HG03064 (cell line): ENCODE measurements at regions not wholly inside any gene's neighbourhood (a gene's known extent, or its start where the extent isn't known, plus 50 kb on each side); places are given as distances from the start of the nearest gene placed in this dataset.
A peak's percentile ranks its signal among the peaks of the same experiment; 100 is the strongest.
"Not testable (repeated sequence)": the region's sequence is repeated elsewhere in the genome, so short reads cannot be mapped to it uniquely, and the experiment has no call there.

Source experiments
- ATAC-seq: cut with Tn5 transposase; IDR thresholded peaks from one replicate; pipeline ENCODE4 v1.9.1; 2021; ENCODE audit warnings: low read depth; ENCODE audit not compliant: unreplicated experiment

DNA sequence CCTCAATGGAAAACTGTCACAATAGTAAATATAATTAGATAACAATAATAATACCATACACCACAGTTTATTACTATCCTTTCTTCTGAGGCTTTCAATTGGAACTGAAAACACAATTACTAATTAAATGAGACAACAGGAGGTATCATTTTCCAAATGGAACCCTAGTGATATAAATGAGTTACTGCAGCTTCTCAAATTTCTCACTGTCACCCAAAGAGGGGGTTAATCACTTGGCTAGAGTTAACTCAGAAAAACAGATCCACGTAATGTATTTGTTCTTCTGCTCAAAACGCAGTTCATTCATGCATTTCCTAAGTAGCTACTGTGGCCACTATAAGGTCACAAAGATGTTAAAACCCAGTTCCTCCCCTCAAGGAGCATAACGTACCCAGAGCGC, 120.9 kb upstream of the FOXN3 start:
- ATAC-seq, result no peak

DNA sequence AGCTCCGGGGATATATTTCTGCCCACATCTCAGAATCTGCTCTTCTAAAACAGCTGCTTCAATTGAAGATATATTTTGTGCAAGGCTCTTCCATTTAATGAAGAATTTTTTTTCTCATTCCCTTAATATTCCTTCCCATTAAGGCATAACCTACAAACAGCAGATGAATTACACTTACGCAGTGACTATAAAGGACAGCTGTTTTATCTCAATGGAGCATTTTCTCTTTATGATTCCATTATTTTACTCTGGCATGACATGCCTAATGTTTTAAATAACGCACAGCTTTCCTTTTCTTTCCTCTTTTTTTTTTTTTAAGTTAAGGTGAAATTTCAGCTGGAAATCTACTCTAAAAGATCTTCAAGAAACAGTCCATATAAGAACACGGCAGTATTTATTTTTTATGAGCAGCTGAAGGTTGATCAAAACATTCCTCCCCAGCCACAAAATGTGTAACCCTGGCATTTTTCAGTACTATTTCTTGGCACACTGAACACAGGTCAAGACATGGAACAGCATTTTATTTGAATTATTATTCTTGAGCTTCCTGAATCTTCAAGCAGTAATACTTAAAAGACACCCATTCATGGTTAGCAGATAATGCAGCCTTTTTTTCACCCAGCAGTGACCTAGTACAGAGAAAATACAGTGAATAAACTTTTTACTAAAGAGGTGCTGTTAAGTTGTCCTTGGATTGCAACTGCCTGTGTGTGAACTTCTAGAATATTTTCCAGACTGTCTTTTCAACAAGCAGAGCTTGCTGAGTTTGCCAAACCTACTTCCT, 118.1 kb upstream of the FOXN3 start:
- ATAC-seq, result no peak

DNA sequence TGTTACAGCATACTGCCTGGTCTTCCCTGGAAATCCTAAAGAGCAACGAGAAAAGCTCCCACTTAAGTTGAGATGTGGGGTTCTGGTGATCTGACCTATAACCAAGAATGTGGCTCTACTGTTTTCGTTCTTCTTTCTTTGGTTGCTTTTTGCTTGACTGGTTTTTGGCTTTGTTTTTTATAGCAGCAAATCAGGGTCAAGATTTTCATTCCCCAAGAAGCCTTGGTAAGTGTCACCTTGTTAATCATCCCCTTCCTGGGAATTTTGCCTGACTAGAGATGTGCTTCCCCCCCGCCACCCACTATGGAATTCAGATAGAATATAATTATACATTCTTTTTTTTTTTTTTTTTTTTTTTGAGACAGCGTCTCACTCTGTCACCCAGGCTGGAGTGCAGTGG, 116.7 kb upstream of the FOXN3 start:
- no peak for ATAC-seq

DNA sequence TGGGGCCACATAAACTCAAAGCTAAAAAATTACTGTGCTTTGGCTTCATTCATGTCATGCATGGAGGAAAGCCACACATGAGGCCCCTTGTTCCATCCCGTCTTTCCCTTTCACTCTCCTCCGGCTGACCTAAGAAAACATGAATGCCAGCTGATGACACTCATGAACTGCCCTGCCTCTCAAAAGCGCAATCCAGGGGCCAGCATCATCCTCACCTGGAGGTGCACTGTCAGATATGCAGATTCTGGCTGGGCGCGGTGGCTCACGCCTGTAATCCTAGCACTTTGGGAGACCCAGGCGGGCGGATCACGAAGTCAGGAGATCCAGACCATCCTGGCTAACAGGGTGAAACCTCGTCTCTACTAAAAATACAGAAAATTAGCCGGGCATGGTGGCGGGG, 116.1 kb upstream of the FOXN3 start:
- ATAC-seq, result no peak

DNA sequence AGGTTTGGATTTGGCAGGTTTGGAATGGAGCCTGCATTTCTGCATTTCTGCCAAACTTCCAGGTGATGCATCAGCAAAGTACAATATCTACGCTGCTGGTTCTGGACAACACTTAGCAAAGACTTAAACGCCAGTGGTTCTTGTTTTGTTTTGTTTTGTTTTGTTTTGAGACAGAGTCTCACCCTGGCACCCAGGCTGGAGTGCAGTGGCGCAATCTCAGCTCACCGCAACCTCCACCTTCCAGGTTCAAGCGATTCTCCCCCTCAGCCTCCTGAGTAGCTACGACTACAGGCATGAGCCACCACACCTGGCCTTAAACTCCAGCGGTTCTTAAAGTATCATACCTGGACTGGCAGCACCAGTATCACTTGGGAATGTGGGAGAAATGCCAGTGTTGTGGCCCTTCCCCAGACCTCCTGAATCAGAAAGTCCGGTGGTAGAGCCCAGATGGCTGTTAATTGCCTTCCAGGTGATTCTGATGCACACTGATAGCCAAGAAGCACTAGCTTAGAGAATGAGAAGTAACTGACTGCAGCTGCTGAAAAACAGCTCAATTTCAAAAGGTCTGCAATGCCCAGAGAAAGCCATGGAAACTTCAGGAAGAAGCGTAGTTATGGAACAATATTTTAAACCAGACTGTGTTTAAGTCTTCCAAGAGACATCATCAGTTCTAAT, 114.8 kb upstream of the FOXN3 start:
- no peak for ATAC-seq

DNA sequence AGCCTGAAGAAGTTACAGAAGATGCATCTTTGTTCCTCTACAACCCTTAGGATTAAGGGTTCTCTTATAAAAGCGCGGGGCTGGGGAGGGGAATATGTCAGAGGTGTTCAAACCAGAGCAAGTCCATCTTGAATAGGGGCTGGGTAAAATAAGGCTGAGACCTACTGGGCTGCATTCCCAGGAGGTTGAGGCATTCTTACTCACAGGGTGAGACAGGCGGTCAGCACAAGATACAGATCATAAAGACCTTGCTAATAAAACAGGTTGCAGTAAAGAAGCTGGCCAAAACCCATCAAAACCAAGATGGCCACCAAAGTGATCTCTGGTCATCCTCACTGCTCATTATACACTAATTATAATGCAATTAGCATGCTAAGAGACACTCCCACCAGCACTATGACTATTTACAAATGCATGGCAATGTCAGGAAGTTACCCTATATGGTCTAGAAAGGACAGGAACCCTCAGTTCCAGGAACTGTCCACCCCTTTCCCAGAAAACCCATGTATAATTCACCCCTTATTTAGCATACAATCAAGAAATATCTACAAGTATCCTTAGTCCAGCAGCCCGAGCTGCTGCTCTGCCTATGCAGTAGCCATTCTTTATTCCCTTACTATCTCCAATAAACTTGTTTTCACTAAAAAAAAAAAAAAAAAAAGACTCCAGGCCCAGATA, 108.1 kb upstream of the FOXN3 start:
- no peak for ATAC-seq

DNA sequence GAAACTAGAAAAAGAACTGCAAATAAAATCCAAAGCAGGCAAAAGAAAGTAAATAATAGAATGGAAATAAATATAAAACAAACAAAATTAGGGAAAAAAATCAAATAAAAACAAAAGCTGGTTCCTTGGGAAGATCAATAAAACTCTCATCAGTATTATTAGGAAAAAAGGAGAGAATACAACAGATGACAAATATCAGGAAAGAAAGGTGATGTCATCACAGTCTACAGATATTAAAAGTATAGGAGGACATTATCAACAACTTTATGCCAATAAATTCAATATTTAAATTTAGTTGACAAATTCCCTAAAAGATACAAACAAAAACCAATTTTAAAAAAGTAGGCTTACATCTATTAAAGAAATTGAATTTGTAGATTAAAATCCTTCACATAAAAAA, 107.4 kb upstream of the FOXN3 start:
- no peak for ATAC-seq

DNA sequence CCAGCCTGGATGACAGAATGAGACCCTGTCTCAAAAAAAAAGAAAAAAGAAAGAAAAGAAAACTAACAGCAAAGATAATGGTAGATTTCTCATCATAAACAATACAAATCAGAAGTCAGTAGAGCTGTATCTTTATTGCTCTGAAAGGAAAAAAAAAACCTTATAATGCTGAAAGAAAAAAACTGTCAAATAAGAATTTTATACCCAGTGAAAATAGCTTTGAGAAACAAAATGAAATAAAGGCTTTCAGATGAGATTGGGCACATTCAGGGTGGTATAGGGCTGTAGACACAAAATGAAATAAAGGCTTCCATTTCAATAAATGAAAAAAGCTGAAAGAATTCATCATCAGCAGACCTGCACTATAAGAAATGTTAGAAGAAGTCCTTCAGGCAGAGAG, 105.0 kb upstream of the FOXN3 start:
- ATAC-seq, result no peak

DNA sequence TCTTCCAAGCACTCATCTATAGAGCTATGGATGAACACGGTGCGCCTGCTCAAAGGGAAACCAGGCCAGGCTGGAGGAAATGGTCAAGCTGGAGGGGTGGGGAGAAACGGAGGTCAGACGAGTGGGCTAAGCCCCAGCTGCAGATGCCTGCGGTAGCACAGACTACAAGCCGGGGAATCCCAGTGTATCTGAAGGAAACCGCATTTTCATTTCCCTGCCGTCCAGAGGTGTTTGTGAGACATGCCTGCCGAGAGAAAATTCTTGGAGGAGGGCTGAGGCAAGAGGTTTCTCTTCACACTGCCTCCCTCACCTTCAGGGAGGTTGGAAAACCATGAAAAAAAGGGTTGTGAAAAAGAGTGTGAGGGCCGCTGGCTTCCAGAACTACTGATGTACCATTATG, 102.0 kb upstream of the FOXN3 start:
- no peak for ATAC-seq

DNA sequence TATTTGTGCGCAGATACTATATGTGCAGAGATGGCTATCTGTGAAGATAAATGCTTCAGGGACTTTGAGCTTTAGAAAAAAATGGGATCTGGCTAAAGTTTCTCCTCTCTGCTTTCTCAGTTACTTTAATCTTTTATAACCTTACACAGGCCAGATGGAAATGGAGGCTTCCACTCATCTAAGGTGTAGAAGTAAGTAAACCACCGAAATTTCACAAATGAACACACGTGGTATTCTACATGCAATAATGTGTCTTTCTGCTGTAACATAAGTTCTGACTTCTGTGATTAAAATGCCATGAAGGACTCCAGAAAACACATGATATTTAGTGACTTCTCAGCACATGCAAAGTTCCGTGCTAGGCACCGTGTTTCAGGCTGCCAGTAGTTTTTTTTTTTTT, 99.1 kb upstream of the FOXN3 start:
- ATAC-seq, result no peak

DNA sequence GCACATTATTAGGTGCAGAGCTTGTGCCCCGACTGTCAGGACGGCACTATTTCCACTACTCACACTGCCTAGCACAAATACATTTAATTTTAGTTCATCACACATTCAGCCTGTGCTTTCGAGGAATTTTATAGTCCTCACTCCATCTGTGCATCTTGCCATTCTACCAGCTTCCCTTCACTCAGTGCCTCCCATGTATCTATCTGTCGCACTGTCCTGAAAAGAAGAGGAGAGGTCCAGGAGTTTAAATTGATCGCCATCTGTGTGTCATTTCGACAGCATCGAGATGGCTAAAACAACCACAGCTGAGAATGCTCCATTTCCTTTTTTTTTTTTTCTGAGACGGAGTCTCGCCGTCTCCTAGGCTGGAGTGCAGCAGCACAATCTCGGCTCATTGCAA, 97.6 kb upstream of the FOXN3 start:
- no peak for ATAC-seq

DNA sequence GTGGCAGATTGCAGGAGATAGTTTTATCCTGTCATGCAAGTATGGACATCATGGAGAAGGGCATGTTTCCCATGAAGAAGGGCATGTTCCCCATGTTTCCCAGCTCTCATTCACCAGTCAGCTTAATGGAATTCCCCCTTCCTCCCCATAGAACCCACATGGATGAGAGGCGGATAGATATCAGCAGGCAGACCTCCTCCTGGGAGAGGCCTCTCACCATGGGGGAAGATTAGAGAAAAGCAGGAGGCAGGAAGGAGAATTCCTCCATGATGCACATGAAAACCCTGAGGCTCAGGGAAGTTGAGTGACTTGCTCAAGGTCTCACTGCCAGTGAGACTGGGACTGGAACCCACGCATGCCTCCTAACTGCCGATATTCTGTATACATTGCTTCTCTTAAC, 92.9 kb upstream of the FOXN3 start:
- ATAC-seq, result no peak

DNA sequence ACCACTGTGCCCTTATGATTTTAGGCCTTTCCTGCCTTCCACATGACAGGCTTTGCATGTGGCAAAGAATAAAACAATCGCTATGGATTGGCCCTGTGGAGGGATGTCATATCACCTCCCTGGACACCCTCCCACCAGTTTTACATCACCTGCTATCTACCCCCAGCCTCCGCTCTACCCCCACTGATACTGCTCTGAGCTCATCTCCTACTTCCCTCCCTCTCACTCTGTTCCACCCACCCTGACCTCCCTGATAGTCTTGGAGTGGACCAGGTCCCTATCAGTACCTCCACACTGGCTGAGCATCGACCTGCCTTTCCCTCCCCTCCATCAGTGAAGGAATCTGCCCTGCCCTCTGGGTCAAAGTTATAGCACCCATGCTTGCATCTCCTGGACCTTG, 91.8 kb upstream of the FOXN3 start:
- ATAC-seq, result no peak

DNA sequence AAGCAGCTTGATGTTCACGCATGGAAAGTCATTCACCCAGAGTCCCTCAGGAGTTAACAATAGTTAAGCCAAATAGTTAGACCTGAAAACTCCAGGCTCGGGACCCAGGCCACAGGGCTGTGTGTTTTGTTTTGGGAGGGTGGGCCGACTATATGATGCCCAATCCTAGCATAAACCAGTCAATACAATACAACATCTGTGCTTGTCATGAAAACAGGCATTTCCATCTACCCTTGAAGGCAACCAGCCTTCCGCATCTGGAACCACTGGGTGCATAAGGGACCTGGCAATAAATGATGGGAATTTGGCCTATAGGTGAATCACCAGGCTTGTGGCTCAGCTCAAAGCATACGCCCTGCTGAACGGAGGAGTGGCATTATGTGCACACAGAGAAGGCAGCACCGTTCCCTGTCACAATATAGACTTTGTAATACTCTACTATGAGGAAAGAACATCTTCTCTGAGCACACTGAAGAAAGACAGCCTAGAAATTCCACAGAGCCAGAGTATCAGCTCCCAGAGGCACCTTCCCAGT, 91.0 kb upstream of the FOXN3 start:
- no peak for ATAC-seq

DNA sequence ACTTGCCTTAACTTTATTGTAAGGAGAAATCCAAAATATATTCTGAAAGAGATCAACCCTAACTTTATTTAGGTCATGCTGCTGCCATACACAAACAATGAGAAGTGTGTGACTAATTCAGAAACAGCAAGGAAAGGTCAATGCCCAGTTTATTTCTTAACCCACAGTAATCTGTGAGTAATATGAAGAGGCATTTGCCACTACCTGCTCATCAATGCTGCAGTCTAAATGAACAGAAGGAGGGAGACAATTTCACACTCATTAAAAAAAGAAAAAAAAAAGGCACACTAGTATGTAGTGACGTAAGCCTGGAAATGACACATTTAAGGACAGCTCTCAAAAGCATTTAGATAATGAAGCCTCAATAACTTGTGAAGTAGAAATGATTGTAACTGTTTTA, 90.5 kb upstream of the FOXN3 start:
- peak; percentile 40 for ATAC-seq

DNA sequence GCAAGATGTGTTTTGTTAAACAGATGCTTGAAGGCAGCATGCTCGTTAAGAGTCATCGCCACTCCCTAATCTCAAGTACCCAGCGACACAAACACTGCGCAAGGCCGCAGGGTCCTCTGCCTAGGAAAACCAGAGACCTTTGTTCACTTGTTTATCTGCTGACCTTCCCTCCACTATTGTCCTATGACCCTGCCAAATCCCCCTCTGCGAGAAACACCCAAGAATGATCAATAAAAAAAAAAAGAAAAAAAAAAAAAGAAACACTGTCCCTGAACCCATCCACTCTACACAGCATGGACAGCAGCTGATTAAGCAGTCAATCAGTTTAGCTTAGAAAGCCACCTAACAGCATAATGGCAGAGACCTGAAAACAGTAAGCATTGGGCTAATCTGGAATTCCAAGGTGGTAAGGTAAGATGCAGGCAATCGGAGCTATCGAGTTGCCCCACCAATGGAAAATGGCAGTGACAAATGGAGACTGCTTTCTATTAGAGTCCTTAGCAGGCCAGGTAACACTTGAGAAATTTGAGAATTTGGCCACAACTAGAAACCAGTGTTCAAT, 89.9 kb upstream of the FOXN3 start:
- not testable (repeated sequence) for ATAC-seq

DNA sequence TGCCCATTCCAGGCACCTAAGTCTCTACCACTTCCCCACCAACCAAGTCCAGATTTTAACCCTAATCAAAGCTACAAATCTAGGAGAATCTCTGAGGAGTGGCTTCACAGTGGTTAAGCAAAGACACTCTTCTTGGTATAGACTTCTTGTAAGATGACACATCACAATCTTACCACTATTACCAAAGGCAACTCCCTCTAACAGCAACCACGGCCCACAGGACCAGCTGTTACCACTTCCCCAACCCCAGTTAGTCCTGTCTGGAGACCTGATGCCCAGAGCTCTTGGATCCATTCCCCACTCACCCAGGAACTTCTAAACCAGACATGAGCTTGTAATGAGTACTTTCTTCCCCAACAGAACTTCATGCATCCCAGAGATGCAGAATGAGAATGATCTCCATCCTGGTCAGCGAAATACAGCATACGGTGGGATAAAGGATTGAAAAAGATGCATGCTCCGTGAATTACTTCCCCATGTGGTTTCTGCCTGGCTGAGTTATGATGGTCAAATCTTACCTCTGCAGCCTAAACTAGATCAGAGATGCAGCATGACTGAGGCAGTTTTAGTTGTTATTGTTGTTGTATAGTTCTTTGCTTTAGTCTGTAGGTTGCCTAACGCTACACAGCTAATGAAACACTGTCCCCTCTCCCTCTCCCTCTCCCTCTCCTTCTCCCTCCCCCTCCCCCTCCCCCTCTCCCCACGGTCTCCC, 87.7 kb upstream of the FOXN3 start:
- ATAC-seq, result peak; percentile 71

DNA sequence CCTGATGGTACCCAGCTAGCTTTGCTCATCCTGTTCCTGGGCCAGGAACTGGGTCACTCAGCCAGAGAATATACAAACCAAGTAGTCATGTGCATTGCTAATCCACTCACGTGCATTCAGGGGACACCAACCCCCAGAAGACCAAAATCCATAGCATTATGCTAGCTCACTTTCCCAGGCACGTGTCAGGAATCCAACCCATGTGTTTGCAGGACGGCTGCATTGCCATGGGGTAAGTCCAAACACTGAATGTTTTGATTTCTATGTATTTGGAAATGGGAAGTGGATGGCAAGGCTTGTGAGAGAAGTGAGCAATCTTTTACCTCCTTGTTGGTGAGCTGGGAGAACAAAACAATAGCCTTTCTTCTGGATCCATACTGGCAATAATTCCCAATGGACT, 87.1 kb upstream of the FOXN3 start:
- ATAC-seq, result no peak

DNA sequence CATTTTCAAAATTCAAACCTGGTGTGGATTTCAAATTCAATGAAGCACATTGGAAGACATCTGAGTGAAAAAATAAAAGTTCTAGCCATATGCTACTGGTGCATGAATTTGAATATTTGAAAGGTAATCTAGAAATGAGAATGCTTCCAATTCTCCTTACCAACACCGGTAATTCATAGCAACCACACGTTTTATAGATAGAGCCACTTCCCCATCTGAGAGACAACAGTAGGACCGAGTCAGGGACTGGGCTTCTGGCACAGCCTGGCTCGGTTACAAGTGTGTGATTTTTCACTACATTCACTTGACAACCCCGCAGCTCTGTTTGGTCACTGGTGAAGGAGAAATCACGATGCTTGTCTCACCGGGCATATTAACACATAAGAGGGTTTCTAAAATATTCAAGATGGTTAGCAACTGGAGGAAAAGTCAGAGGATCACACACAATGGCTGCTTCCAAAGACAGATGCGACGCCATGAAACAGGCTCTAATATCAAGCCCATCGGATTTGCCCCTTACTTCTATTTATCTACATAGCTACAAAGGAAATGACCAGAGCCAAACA, 86.5 kb upstream of the FOXN3 start:
- ATAC-seq, result no peak

DNA sequence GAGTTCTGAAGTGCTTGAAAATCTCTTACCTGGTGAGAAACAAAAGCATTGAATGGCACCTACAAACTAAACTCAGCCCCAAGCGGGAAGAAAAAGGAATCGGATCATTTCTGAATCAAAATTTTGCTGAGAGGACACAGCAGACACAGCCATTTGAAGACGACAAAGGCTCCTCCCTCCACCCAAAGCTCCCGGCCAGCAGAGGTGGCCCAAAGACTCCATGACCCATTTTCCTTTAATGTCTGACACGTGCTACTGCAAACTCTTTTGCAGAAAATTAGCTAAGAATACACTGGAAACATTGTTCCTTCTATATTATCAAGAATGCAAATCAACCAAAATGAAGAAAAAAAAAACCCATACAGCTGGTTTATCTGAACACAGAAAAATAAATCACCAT, 85.9 kb upstream of the FOXN3 start:
- no peak for ATAC-seq
